OCI-LY7 (cell line): ENCODE measurements at regions not wholly inside any gene's neighbourhood (a gene's known extent, or its start where the extent isn't known, plus 50 kb on each side); places are given as distances from the start of the nearest gene placed in this dataset.

Experiments
- EZH2phosphoT487 ChIP-seq: fragments of 200-600 bp; sonication (generic); IDR thresholded peaks from 2 replicates; pipeline ENCODE4 v1.6.1; 2018; ENCODE audit warnings: low read depth, borderline replicate concordance, mild to moderate bottlenecking, mixed run types, antibody characterized with exemption, low read length, moderate library complexity, mixed read lengths
- TF ChIP-seq, protein P1 (sequence below): fragments of 200-600 bp; sonication (generic); conservative IDR thresholded peaks from 2 replicates; pipeline ENCODE4 v1.5.1; 2014; ENCODE audit warnings: mild to moderate bottlenecking, antibody characterized with exemption, low read length, moderate library complexity, mixed read lengths

DNA sequence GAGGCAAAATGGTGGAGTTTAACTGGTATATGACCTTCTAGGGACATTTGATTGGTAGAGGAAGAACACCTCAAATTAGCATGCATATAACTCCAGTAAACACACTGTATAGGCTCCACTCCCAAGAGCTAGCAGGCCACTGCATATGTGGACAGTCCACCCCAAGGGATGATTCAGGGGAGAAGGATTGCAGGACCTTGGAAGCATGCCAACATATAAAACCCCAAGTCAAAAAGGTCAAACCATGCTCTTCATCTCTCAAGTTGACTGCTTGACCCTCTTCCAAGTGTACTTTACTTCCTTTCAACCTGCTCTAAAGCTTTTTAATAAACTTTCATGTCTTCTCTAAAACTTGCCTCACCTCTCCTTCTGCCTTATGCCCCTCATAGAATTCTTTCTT lies 459.9 kb upstream of the CCDC179 start:
- TF ChIP-seq, protein P1, sequence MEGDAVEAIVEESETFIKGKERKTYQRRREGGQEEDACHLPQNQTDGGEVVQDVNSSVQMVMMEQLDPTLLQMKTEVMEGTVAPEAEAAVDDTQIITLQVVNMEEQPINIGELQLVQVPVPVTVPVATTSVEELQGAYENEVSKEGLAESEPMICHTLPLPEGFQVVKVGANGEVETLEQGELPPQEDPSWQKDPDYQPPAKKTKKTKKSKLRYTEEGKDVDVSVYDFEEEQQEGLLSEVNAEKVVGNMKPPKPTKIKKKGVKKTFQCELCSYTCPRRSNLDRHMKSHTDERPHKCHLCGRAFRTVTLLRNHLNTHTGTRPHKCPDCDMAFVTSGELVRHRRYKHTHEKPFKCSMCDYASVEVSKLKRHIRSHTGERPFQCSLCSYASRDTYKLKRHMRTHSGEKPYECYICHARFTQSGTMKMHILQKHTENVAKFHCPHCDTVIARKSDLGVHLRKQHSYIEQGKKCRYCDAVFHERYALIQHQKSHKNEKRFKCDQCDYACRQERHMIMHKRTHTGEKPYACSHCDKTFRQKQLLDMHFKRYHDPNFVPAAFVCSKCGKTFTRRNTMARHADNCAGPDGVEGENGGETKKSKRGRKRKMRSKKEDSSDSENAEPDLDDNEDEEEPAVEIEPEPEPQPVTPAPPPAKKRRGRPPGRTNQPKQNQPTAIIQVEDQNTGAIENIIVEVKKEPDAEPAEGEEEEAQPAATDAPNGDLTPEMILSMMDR: no peak
- no peak for TF ChIP-seq EZH2phosphoT487
